Esophagus (tissue), 2 donors: ENCODE measurements at regions not wholly inside any gene's neighbourhood (a gene's known extent, or its start where the extent isn't known, plus 50 kb on each side); places are given as distances from the start of the nearest gene placed in this dataset.

Experiments
- H3K27ac ChIP-seq, 2 donors: one replicate each; pipeline ENCODE4 v1.5.1; 2013; ENCODE audit warnings: low read depth in 2 of 2, mild to moderate bottlenecking in 2 of 2, inconsistent platforms in 1 of 2, low read length in 1 of 2, moderate library complexity in 1 of 2
- H3K27me3 ChIP-seq, 2 donors: one replicate each; pipeline ENCODE4 v1.6.1; 2013; ENCODE audit warnings: low read length in 2 of 2, control low read depth in 1 of 2, mild to moderate bottlenecking in 1 of 2; ENCODE audit not compliant: insufficient read depth in 2 of 2, control insufficient read depth in 1 of 2
- H3K36me3 ChIP-seq, 2 donors: one replicate each; pipeline ENCODE4 v1.6.1; 2013; ENCODE audit warnings: low read length in 1 of 2; ENCODE audit not compliant: control insufficient read depth in 2 of 2, insufficient read depth in 2 of 2
- H3K4me1 ChIP-seq, 2 donors: one replicate each; pipeline ENCODE4 v1.6.1; 2013; ENCODE audit warnings: low read length in 1 of 2; ENCODE audit not compliant: control insufficient read depth in 2 of 2, insufficient read depth in 2 of 2
- H3K4me3 ChIP-seq, 2 donors: one replicate each; pipeline ENCODE4 v1.5.1; 2013; ENCODE audit warnings: low read length in 2 of 2, mild to moderate bottlenecking in 2 of 2, low read depth in 1 of 2, moderate library complexity in 1 of 2
- H3K9me3 ChIP-seq, 2 donors: one replicate each; pipeline ENCODE4 v1.6.1; 2013; ENCODE audit warnings: mild to moderate bottlenecking in 2 of 2, low read depth in 1 of 2, low read length in 1 of 2, moderate library complexity in 1 of 2; ENCODE audit not compliant: control insufficient read depth in 2 of 2, insufficient read depth in 1 of 2
- WGBS, 2 donors: extraction: QIAGEN DNeasy Blood & Tissue Kit; methylation state at CpG; one replicate each; pipeline ENCODE4 v1.1.7; 2013; 5-methylcytosine and 5-hydroxymethylcytosine counted together
- donor health status: healthy with polysubstance abuse.
- donor health status: Bipolar disorder and iron deficiency.

- H3K27ac ChIP-seq = peak overlapping the region in 1 of 2 donors; percentile 46
- no peaks in the 10 kb centered on the region for H3K9me3 ChIP-seq
- no peaks in the 10 kb centered on the region for H3K27me3 ChIP-seq
- no peaks in the 10 kb centered on the region for H3K4me1 ChIP-seq
- no peaks in the 10 kb centered on the region for H3K36me3 ChIP-seq
- WGBS, 2 donors = 53 to 59% methylated on average over 7 of the region's 7 CpGs
- no peak overlapping the region for H3K4me3 ChIP-seq
Observed at GRCh38 chr2:196259507-196260481, 88.4 kb upstream of the STK17B start.

GRCh38 chr2:196260546-196260945 is 89.2 kb upstream of the STK17B start:
- Histone ChIP-seq H3K9me3 (no peaks in the 10 kb centered on the region), H3K27ac (peak overlapping the region in 1 of 2 donors; percentile 46), H3K4me1 (no peaks in the 10 kb centered on the region), H3K4me3 (no peak overlapping the region), H3K36me3 (no peaks in the 10 kb centered on the region), H3K27me3 (no peaks in the 10 kb centered on the region)
- WGBS, 2 donors = 72 to 88% methylated on average over 5 of the region's 5 CpGs

DNA sequence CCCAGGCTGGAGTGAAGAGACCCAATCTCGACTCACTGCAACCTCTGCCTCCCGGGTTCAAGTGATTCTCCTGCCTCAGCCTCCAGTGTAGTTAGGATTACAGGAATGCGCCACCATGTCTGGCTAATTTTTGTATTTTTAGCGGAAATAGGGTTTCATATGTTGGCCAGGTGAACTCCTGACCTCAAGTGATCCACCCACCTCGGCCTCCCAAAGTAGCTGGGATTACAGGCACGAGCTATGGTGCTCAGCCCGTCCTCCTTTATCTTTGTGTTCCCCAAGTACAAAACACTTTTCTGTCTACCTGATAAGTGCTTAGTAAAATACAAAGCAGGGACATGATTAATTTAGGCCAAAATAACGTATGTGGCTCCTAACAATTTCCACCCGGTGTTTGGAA is 91.2 kb upstream of the STK17B start:
- H3K4me3 ChIP-seq = no peak overlapping the region
- no peaks in the 10 kb centered on the region for H3K27me3 ChIP-seq
- H3K4me1 ChIP-seq = no peaks in the 10 kb centered on the region
- peak overlapping the region in 1 of 2 donors; percentile 7 for H3K27ac ChIP-seq
- no peaks in the 10 kb centered on the region for H3K36me3 ChIP-seq
- 69 to 74% methylated on average over 9 of the region's 9 CpGs for WGBS, 2 donors
- no peaks in the 10 kb centered on the region for H3K9me3 ChIP-seq

DNA sequence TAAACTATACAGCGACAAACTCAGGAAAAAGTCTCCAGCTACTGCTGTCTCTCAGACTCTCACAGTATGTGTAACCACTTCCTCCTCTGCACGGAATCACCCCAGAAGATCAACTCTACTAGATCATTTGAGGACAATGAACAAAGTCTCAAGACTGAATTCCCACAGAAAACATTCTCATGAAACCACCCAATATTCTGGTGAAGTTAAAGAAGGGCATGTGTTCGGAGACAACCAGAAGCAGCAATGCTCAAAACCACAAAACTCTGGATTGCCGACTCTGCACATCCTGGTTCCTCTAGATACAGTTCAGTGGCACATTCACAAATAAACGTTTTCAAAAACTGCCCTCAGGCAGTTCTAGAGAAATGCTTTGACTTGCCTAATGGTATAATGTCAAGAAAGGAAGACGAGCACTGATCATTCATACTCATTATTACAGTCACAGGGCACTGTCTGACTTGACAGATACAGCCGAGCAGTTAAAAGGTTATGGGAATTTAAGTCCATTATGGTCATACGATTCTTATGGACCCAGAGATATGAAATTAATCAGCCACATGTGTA is 91.9 kb upstream of the STK17B start:
- no peaks in the 10 kb centered on the region for H3K9me3 ChIP-seq
- 30 to 32% methylated on average over 8 of the region's 8 CpGs for WGBS, 2 donors

GRCh38 chr2:196266351-196266750 is 95.0 kb upstream of the STK17B start:
- no peak overlapping the region for H3K4me3 ChIP-seq
- H3K4me1 ChIP-seq = no peaks in the 10 kb centered on the region
- no peak overlapping the region for H3K27ac ChIP-seq
- no peaks in the 10 kb centered on the region for H3K9me3 ChIP-seq
- no peaks in the 10 kb centered on the region for H3K36me3 ChIP-seq
- no peaks in the 10 kb centered on the region for H3K27me3 ChIP-seq

More for the DNA sequence above, 91.9 kb upstream of the STK17B start:
- Histone ChIP-seq H3K27ac (peak overlapping the region in 1 of 2 donors; percentile 15), H3K4me1 (no peaks in the 10 kb centered on the region), H3K36me3 (no peaks in the 10 kb centered on the region), H3K27me3 (no peaks in the 10 kb centered on the region), H3K4me3 (no peak overlapping the region)

DNA sequence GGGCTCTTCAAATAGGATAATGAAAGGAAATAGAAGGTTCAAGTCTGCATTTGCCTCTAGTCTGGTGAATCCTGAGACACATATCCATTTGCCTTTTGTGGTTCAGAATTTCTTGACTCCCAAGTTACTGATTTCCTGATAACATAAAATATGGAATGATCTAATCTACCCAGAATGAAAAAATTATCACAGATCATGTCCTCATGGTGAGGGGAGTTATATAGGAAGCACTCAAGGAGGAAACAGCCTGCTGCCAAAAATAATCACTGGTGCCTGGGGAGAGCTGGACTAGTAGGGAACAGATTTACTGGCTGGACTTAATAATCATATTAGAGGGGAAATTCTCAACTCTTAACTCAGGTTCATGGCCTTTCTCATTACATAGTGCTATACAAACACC is 95.5 kb upstream of the STK17B start:
- H3K9me3 ChIP-seq = no peaks in the 10 kb centered on the region
- no peak overlapping the region for H3K27ac ChIP-seq
- H3K4me3 ChIP-seq = no peak overlapping the region
- H3K4me1 ChIP-seq = no peaks in the 10 kb centered on the region
- no peaks in the 10 kb centered on the region for H3K36me3 ChIP-seq
- no peaks in the 10 kb centered on the region for H3K27me3 ChIP-seq

GRCh38 chr2:196268025-196268424 is 96.6 kb upstream of the STK17B start:
- H3K4me3 ChIP-seq = no peak overlapping the region
- 56 to 67% methylated on average over 1 of the region's 1 CpG for WGBS, 2 donors
- no peaks in the 10 kb centered on the region for H3K9me3 ChIP-seq

DNA sequence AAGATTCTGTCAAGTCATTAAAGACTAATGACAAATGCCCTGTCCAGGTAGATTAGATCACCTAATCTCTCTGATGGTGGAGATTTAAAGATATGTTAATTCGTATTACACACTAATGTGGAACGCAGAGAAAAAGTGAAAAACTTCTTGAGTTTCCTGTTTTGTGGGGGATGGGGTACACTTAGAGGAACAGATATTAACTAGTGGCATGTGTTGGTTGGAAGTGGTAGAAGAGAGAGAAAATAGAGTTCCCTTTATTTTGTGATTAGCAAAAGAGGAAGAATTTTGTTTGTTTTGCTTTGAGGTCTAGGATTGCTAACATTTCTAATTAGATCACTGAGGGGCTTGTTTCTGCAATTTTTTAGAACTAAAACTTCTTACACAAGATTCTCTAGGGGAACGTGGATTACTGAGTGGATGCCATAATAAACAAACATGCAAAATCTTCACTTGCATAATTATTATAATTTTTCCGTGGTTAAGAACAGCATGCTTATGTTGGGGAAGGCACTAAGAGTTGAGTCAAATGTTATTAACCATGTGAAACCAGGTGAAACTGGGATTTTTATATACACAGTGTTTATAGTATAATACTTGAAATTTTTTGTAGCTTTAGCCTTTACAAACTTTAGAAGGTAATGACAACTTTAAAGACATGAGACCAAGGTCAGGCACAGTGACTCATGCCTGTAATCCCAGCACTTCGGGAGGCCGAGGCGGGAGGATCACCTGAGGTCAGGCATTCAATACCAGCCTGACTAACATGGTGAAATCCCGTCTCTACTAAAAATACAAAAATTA is 97.4 kb upstream of the STK17B start:
- 36 to 50% methylated on average over 8 of the region's 8 CpGs for WGBS, 2 donors
- no peaks in the 10 kb centered on the region for H3K9me3 ChIP-seq
- H3K36me3 ChIP-seq = no peaks in the 10 kb centered on the region
- peak overlapping the region; percentile 21 to 31 for H3K27ac ChIP-seq
- no peaks in the 10 kb centered on the region for H3K4me1 ChIP-seq
- H3K4me3 ChIP-seq = no peak overlapping the region
- no peaks in the 10 kb centered on the region for H3K27me3 ChIP-seq

More at GRCh38 chr2:196268025-196268424, 96.6 kb upstream of the STK17B start:
- no peak overlapping the region for H3K27ac ChIP-seq
- no peaks in the 10 kb centered on the region for H3K27me3 ChIP-seq
- H3K4me1 ChIP-seq = no peaks in the 10 kb centered on the region
- no peaks in the 10 kb centered on the region for H3K36me3 ChIP-seq

GRCh38 chr2:196271795-196272194 is 100.4 kb upstream of the STK17B start:
- WGBS, 2 donors = 76 to 86% methylated on average over 3 of the region's 3 CpGs
- Histone ChIP-seq H3K36me3 (no peaks in the 10 kb centered on the region), H3K4me1 (peaks cover 0 to 6% of the 10 kb centered on the region in 2 donors), H3K27me3 (no peaks in the 10 kb centered on the region), H3K9me3 (no peaks in the 10 kb centered on the region), H3K4me3 (no peak overlapping the region), H3K27ac (no peak overlapping the region)
